Limb (tissue), 2 donors: ENCODE measurements at regions not wholly inside any gene's neighbourhood (a gene's known extent, or its start where the extent isn't known, plus 50 kb on each side); places are given as distances from the start of the nearest gene placed in this dataset.
"Not testable (repeated sequence)": the region's sequence is repeated elsewhere in the genome, so short reads cannot be mapped to it uniquely, and the experiment has no call there.

Experiments
- DNase-seq, 2 donors: peaks; one replicate each; pipeline ENCODE4 v3.0.0-alpha.2; 2016; ENCODE audit errors: extremely low spot score in 2 of 2

- no peak for DNase-seq
These were observed 320.3 kb downstream of the DMAC1 start for GRCh38 chr9:7479300-7479699.

- DNase-seq = no peak
These were observed 320.9 kb downstream of the DMAC1 start for GRCh38 chr9:7478646-7479045.

- no peak for DNase-seq
These were observed 332.4 kb downstream of the DMAC1 start for GRCh38 chr9:7467186-7467585.

- no peak for DNase-seq
These were observed 337.8 kb downstream of the DMAC1 start for GRCh38 chr9:7461791-7462190.

GRCh38 chr9:7456793-7457530, 342.6 kb downstream of the DMAC1 start:
- no peak for DNase-seq

- no peak for DNase-seq
These were observed 343.2 kb downstream of the DMAC1 start for GRCh38 chr9:7456377-7456776.

- DNase-seq = no peak
These were observed 345.0 kb downstream of the DMAC1 start for GRCh38 chr9:7454624-7455023.

GRCh38 chr9:7452378-7452777, 347.2 kb downstream of the DMAC1 start:
- DNase-seq = no peak

GRCh38 chr9:7451062-7451461, 348.5 kb downstream of the DMAC1 start:
- no peak for DNase-seq

- DNase-seq = peak in 1 of 2 donors; percentile 22
These were observed 356.0 kb downstream of the DMAC1 start for GRCh38 chr9:7443541-7443940.

GRCh38 chr9:7439355-7439995, 360.1 kb downstream of the DMAC1 start:
- DNase-seq = no peak

- no peak for DNase-seq
These were observed 362.8 kb downstream of the DMAC1 start for GRCh38 chr9:7436754-7437153.

GRCh38 chr9:7433508-7434292, 365.9 kb downstream of the DMAC1 start:
- no peak for DNase-seq

GRCh38 chr9:7432989-7433388, 366.6 kb downstream of the DMAC1 start:
- DNase-seq = no peak

- DNase-seq = not testable (repeated sequence)
These were observed 382.2 kb downstream of the DMAC1 start for GRCh38 chr9:7417397-7417796.

GRCh38 chr9:7415836-7416235, 383.7 kb downstream of the DMAC1 start:
- DNase-seq = no peak

- DNase-seq = no peak
These were observed 390.7 kb downstream of the DMAC1 start for GRCh38 chr9:7408845-7409244.

- DNase-seq = no peak
These were observed 392.3 kb downstream of the DMAC1 start for GRCh38 chr9:7407246-7407645.

- DNase-seq = no peak
These were observed 393.5 kb downstream of the DMAC1 start for GRCh38 chr9:7405924-7406604.

GRCh38 chr9:7403839-7404487, 395.6 kb downstream of the DMAC1 start:
- peak in 1 of 2 donors; percentile 52 for DNase-seq

- DNase-seq = no peak
These were observed 396.6 kb downstream of the DMAC1 start for GRCh38 chr9:7403028-7403389.
